C4-2B (cell line): ENCODE measurements at regions not wholly inside any gene's neighbourhood (a gene's known extent, or its start where the extent isn't known, plus 50 kb on each side); places are given as distances from the start of the nearest gene placed in this dataset.

Experiments
- ZFX ChIP-seq: fragments of 450-650 bp; IDR thresholded peaks from 2 replicates; pipeline ENCODE4 v1.6.1; 2017
- TF ChIP-seq, protein P1 (sequence below): fragments of 450-650 bp; conservative IDR thresholded peaks from 2 replicates; pipeline ENCODE4 v1.5.1; 2017; ENCODE audit warnings: mild to moderate bottlenecking

DNA sequence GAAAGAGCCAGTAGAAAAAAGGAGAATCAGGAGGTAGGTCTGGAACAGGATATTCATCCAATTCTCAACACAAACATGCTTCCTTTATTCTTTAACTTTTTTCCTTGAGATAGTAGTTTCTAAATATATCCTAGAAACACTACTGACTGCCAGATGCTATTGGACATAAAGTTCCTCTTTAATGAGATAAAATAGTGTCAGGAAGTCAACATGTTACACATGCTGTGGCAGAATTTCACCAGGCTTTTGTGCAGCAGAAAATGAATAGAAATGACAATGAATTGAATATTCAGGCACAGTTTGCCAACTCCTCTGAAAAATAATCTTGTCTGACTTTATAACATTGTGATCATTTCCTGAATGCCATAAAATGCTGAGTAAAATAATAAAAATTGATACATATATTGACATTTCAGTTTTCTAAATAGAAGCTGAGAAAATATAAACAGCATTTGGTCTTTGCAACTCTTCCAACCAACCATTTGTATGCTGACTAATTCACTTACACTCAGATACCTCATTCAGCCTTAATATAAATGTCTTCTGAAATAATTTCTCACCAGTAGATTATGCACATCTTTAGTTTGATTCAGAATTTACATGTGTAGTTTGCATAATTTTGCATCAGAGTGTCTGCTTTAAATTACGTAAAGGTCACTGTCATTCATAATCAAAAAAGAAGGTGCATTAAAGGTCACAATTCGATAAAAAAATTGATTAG lies 486.1 kb upstream of the ADGRL2 start:
- TF ChIP-seq, protein P1, sequence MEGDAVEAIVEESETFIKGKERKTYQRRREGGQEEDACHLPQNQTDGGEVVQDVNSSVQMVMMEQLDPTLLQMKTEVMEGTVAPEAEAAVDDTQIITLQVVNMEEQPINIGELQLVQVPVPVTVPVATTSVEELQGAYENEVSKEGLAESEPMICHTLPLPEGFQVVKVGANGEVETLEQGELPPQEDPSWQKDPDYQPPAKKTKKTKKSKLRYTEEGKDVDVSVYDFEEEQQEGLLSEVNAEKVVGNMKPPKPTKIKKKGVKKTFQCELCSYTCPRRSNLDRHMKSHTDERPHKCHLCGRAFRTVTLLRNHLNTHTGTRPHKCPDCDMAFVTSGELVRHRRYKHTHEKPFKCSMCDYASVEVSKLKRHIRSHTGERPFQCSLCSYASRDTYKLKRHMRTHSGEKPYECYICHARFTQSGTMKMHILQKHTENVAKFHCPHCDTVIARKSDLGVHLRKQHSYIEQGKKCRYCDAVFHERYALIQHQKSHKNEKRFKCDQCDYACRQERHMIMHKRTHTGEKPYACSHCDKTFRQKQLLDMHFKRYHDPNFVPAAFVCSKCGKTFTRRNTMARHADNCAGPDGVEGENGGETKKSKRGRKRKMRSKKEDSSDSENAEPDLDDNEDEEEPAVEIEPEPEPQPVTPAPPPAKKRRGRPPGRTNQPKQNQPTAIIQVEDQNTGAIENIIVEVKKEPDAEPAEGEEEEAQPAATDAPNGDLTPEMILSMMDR = no peak
- no peak for TF ChIP-seq ZFX
